ENCODE measurements at regions not wholly inside any gene's neighbourhood (a gene's known extent, or its start where the extent isn't known, plus 50 kb on each side); places are given as distances from the start of the nearest gene placed in this dataset.

DNA sequence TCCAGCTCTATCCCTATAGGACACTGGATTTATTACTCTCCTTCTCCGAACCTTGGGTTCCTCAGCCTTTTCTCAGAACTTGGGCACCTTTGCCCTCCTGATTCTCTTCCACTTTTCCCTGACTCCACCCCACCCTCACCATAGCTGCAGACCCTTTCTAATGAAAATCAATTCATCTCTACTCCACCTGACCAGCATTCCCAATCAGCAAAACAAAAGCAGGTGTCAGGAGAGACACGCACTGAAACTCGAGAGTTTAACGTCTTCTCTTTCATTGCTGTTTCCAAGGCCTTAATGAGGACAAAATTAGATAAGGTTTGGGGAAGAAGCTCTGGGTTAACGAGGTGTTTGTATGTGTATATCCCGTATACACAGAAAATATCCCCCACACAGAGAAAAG lies 208.8 kb downstream of the PLPP3 start:
- no peak for TF ChIP-seq RAD21 (IDR thresholded peaks at IDR 0.05; ENCODE audit: low read depth)
- TF ChIP-seq EGR1 (IDR thresholded peaks at IDR 0.05), result no peak
- no peak for TF ChIP-seq NFIC (IDR thresholded peaks at IDR 0.05)
- TF ChIP-seq TAF1 (IDR thresholded peaks at IDR 0.05; ENCODE audit: low read depth), result no peak
- no peak for TF ChIP-seq CEBPB (IDR thresholded peaks at IDR 0.05)
- no peak for TF ChIP-seq TEAD4 (IDR thresholded peaks at IDR 0.05)
- TF ChIP-seq TCF12 (IDR thresholded peaks at IDR 0.05; ENCODE audit: low read depth), result no peak
- TF ChIP-seq REST (IDR thresholded peaks at IDR 0.05; ENCODE audit: low read depth), result no peak
- TF ChIP-seq, protein P1, sequence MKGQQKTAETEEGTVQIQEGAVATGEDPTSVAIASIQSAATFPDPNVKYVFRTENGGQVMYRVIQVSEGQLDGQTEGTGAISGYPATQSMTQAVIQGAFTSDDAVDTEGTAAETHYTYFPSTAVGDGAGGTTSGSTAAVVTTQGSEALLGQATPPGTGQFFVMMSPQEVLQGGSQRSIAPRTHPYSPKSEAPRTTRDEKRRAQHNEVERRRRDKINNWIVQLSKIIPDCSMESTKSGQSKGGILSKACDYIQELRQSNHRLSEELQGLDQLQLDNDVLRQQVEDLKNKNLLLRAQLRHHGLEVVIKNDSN (IDR thresholded peaks at IDR 0.05), result no peak
- no peak for TF ChIP-seq ZBTB7A (IDR thresholded peaks at IDR 0.05; ENCODE audit: low read depth)
- TF ChIP-seq FOXM1 (IDR thresholded peaks at IDR 0.05; ENCODE audit: borderline replicate concordance, low read depth), result no peak
- no peak for TF ChIP-seq MAX (IDR thresholded peaks at IDR 0.05)

DNA sequence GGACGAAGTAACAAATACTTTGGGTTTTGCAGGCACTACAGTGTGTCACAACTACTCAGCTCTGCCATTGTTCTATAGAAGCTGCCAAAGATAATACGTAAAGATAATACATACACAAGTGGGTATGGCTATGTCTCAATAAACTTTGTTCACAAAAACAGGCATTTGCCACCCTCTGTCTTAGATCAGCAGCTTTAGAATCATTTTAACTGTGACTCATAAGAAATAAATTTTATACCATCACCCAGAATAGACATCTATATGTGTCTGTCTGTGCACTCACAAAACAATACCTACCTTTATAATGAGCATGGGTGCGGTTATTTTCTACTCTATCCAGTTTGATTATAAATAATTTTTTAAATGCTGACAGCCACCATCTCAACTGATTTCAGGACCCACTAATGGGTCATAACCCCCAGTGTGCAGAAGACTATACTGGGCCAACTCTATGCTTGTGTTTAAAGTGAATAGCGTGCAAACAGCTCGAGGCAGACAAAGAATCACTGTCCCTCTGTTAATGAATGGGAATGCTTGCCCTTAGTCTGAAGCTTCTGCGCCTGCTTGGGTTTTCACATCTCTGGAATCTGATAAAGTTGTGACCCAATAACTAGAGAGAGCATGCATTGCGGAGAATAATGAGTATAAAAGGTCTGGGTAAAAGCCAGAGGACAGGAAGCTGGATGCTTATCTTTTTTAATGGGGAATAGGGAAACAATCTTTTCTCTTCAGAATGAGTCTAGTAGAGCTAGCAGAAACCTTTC lies 216.2 kb downstream of the PLPP3 start:
- TF ChIP-seq CREB1 (IDR thresholded peaks at IDR 0.05; ENCODE audit: low read depth), result no peak

GRCh38 chr1:56360021-56360420 lies 219.3 kb downstream of the PLPP3 start:
- TF ChIP-seq CREB1 (IDR thresholded peaks at IDR 0.05; ENCODE audit: low read depth) (no peak), FOXM1 (IDR thresholded peaks at IDR 0.05; ENCODE audit: borderline replicate concordance, low read depth) (no peak), EGR1 (IDR thresholded peaks at IDR 0.05) (no peak), NFIC (IDR thresholded peaks at IDR 0.05) (no peak), YY1 (IDR thresholded peaks at IDR 0.05; ENCODE audit: low read depth) (no peak)

DNA sequence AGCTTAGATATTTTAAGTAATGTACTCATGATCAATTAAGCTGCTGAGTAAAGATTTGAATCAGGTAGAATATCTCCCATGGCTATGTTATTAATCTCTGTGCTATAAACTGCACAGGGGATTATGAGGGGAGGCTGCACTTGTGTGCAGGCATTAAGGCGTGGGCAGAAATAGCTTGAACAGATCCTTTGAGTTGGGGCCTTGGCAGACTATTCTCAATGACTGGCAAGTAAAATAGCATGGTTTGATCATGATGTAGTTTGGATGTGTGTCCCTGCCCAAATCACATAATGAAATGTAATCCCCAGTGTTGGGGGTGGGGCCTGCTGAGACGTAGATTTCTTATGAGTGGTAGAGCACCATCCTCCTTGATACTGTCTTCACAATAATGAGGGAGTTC lies 220.3 kb downstream of the PLPP3 start:
- TF ChIP-seq CEBPB (IDR thresholded peaks at IDR 0.05), result no peak
- TF ChIP-seq TAF1 (IDR thresholded peaks at IDR 0.05; ENCODE audit: low read depth), result no peak
- no peak for TF ChIP-seq YY1 (IDR thresholded peaks at IDR 0.05; ENCODE audit: low read depth)
- TF ChIP-seq MAX (IDR thresholded peaks at IDR 0.05), result no peak
- TF ChIP-seq, protein P1 (IDR thresholded peaks at IDR 0.05), result no peak
- TF ChIP-seq EGR1 (IDR thresholded peaks at IDR 0.05), result no peak
- no peak for TF ChIP-seq NFIC (IDR thresholded peaks at IDR 0.05)
- no peak for TF ChIP-seq CREB1 (IDR thresholded peaks at IDR 0.05; ENCODE audit: low read depth)
- TF ChIP-seq FOXM1 (IDR thresholded peaks at IDR 0.05; ENCODE audit: borderline replicate concordance, low read depth), result no peak
- TF ChIP-seq TEAD4 (IDR thresholded peaks at IDR 0.05), result no peak
- TF ChIP-seq EP300 (IDR thresholded peaks at IDR 0.05; ENCODE audit: borderline replicate concordance), result no peak
- no peak for TF ChIP-seq REST (IDR thresholded peaks at IDR 0.05; ENCODE audit: low read depth)
- no peak for TF ChIP-seq ZBTB7A (IDR thresholded peaks at IDR 0.05; ENCODE audit: low read depth)
- TF ChIP-seq RAD21 (IDR thresholded peaks at IDR 0.05; ENCODE audit: low read depth), result no peak
- no peak for TF ChIP-seq TCF12 (IDR thresholded peaks at IDR 0.05; ENCODE audit: low read depth)

DNA sequence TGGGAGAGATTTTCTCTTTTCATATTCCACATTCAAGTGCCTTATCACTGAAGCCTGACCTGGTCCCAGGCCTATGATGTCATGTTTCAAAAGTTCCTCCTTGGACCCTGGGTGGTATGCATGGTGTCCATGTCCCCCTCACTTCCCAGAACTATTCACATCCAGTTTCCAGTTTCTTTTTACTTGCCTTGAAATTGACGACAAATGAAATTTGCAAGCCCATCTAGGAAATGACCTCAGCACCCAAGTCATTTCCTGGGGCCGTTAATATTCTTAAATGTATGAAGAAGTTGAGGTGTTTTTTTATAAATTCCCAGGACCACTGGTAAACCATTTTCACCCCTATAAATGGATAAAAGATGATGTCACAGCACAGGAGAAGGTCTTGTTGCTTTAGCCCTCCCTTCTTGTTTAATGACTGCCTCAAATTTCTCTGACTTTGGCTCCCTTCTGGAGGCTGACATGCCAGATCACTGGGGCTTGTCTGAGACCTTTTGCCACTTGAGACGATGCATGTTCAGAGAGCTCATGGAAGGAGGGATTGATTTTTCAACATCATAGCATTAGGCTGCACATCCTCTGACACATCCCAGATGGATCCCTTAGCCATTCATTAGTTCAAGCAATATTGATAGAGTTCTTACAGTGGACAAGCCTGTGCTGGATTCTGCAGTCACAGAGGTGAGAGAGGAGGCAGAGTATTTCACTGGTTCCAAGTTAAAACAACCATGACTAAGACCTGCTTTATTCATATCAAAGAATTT lies 221.3 kb downstream of the PLPP3 start:
- TF ChIP-seq EGR1 (IDR thresholded peaks at IDR 0.05) (no peak), CREB1 (IDR thresholded peaks at IDR 0.05; ENCODE audit: low read depth) (no peak), EP300 (IDR thresholded peaks at IDR 0.05; ENCODE audit: borderline replicate concordance) (no peak), REST (IDR thresholded peaks at IDR 0.05; ENCODE audit: low read depth) (no peak), ZBTB7A (IDR thresholded peaks at IDR 0.05; ENCODE audit: low read depth) (no peak), NFIC (IDR thresholded peaks at IDR 0.05) (no peak), RAD21 (IDR thresholded peaks at IDR 0.05; ENCODE audit: low read depth) (no peak), MAX (IDR thresholded peaks at IDR 0.05) (no peak), CEBPB (IDR thresholded peaks at IDR 0.05) (no peak), YY1 (IDR thresholded peaks at IDR 0.05; ENCODE audit: low read depth) (no peak), TCF12 (IDR thresholded peaks at IDR 0.05; ENCODE audit: low read depth) (no peak), FOXM1 (IDR thresholded peaks at IDR 0.05; ENCODE audit: borderline replicate concordance, low read depth) (no peak), TAF1 (IDR thresholded peaks at IDR 0.05; ENCODE audit: low read depth) (no peak), TEAD4 (IDR thresholded peaks at IDR 0.05) (no peak)
- TF ChIP-seq, protein P1 (IDR thresholded peaks at IDR 0.05), result no peak
